ENCODE measurements at regions not wholly inside any gene's neighbourhood (a gene's known extent, or its start where the extent isn't known, plus 50 kb on each side); places are given as distances from the start of the nearest gene placed in this dataset.
"Not testable (repeated sequence)": the region's sequence is repeated elsewhere in the genome, so short reads cannot be mapped to it uniquely, and the experiment has no call there.

GRCh38 chr2:4244422-4244821 is 541.0 kb downstream of the DCDC2C start:
- H3K36me3 ChIP-seq (ENCODE audit: control insufficient read depth in 2 of 2, insufficient read depth in 1 of 2, low read length in 2 of 2); CTCF ChIA-PET; POLR2A ChIA-PET; H3K4me1 ChIP-seq (ENCODE audit: control insufficient read depth, insufficient read depth, low read length); H3K9me3 ChIP-seq (ENCODE audit: control insufficient read depth, insufficient read depth, low read depth, low read length); H3K27ac ChIP-seq (ENCODE audit: extremely low read depth, low read depth, low read length); H3K4me3 ChIP-seq (ENCODE audit: low read depth, low read length): not testable (repeated sequence)
- peak; percentile 54 for TF ChIP-seq ZBTB11 (tag by site-specific recombination; conservative IDR thresholded peaks at IDR 0.05; ENCODE audit: low read depth)
- peak; percentile 56; the same call in 1 of the 2 replicates for TF ChIP-seq ZNF394 (tag by site-specific recombination; IDR thresholded peaks at IDR 0.05; ENCODE audit: borderline replicate concordance)
- peak; percentile 49 for TF ChIP-seq ZNF426 (tag by site-specific recombination; IDR thresholded peaks at IDR 0.05)
- TF ChIP-seq ZNF555 (tag by site-specific recombination; conservative IDR thresholded peaks at IDR 0.05): peak; percentile 34; the same call in 1 of the 2 replicates
- TF ChIP-seq ZNF518A (tag by site-specific recombination; conservative IDR thresholded peaks at IDR 0.05; ENCODE audit: low read depth): 0 out of 2 replicates have a peak, but pooled peaks have one; percentile 57
- TF ChIP-seq REST (tag by site-specific recombination; IDR thresholded peaks at IDR 0.05): 0 out of 2 replicates have a peak, but pooled peaks have one; percentile 27
- peak; percentile 25; the same call in 1 of the 2 replicates for TF ChIP-seq ZNF140 (tag by site-specific recombination; IDR thresholded peaks at IDR 0.05)
- 0 out of 2 replicates have a peak, but pooled peaks have one; percentile 22 for TF ChIP-seq ZNF623 (tag by site-specific recombination; IDR thresholded peaks at IDR 0.05)

GRCh38 chr2:4246364-4247131 is 543.2 kb downstream of the DCDC2C start:
- TF ChIP-seq SETDB1 (IDR thresholded peaks at IDR 0.05; ENCODE audit: insufficient read length, low read length) (no peak), ZNF148 (tag by site-specific recombination; IDR thresholded peaks at IDR 0.05; ENCODE audit: borderline replicate concordance) (no peak), ZNF341 (tag by site-specific recombination; IDR thresholded peaks at IDR 0.05; ENCODE audit: low read depth) (no peak), KLF10 (tag by site-specific recombination; IDR thresholded peaks at IDR 0.05) (no peak), ZNF404 (tag by site-specific recombination; IDR thresholded peaks at IDR 0.05) (no peak), TRIM28 (IDR thresholded peaks at IDR 0.05; ENCODE audit: borderline replicate concordance, low read length) (no peak), YY2 (tag by site-specific recombination; IDR thresholded peaks at IDR 0.05) (no peak), ZNF223 (tag by site-specific recombination; IDR thresholded peaks at IDR 0.05) (no peak)
- ChIA-PET CTCF (no interaction called here), POLR2A (no interaction called here)
- Histone ChIP-seq H3K4me1 (ENCODE audit: control insufficient read depth, insufficient read depth, low read length) (no peaks in the 10 kb centered on the region), H3K27ac (ENCODE audit: extremely low read depth, low read depth, low read length) (no peak overlapping the region), H3K36me3 (ENCODE audit: control insufficient read depth in 2 of 2, insufficient read depth in 1 of 2, low read length in 2 of 2) (no peaks in the 10 kb centered on the region), H3K9me3 (ENCODE audit: control insufficient read depth, insufficient read depth, low read depth, low read length) (no peaks in the 10 kb centered on the region), H3K4me3 (ENCODE audit: low read depth, low read length) (no peak overlapping the region)
